ENCODE measurements at regions not wholly inside any gene's neighbourhood (a gene's known extent, or its start where the extent isn't known, plus 50 kb on each side); places are given as distances from the start of the nearest gene placed in this dataset.

- Mint-ChIP-seq H3K9me3 (peaks cover 21% of the 10 kb centered on the region), H3K4me3 (no peak overlapping the region), H3K27me3 (peaks cover 3% of the 10 kb centered on the region), H3K4me1 (no peaks in the 10 kb centered on the region), H3K36me3 (ENCODE audit: low read depth) (no peaks in the 10 kb centered on the region), H3K27ac (no peak overlapping the region)
- no peak for ATAC-seq (replicated peaks)
These were observed 388.0 kb downstream of the GJA1 start for GRCh38 chr6:121823437-121823851.

DNA sequence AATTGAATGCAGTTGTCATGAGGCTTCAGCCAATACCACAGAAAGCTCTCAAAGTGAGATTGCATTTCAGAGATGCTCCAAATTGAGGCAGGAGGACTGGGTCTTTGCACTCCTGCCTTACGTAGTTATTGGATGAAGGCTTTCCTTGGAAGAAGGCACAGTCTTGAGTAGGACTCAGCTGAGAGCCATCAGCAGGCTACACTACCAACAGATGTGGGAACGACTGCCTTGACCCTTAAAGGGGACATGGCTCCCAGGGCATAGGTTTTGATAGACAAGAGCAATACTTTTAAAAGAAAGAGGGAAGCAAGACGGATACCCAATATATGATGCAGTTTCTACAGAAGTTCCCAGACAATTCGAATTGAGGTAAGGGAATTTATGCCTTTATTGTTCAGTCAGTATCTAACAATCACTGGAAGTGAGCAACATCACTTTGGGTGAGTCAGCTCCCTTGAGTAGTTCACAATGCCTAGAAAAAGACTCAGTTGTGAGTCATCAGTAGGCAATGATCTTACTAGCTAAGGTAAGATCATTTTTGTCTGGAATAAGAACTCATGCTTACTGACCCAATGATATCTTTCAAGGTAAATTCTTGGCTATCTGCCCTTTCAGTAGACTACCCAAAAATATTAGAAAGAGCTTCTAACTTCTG, 390.8 kb downstream of the GJA1 start:
- no peak overlapping the region for H3K27ac Mint-ChIP-seq
- ATAC-seq (replicated peaks), result peak; percentile 74
- H3K36me3 Mint-ChIP-seq (ENCODE audit: low read depth), result no peaks in the 10 kb centered on the region
- peaks cover 3% of the 10 kb centered on the region for H3K27me3 Mint-ChIP-seq
- H3K4me3 Mint-ChIP-seq, result no peak overlapping the region
- H3K9me3 Mint-ChIP-seq, result peaks cover 5% of the 10 kb centered on the region
- H3K4me1 Mint-ChIP-seq, result no peaks in the 10 kb centered on the region

DNA sequence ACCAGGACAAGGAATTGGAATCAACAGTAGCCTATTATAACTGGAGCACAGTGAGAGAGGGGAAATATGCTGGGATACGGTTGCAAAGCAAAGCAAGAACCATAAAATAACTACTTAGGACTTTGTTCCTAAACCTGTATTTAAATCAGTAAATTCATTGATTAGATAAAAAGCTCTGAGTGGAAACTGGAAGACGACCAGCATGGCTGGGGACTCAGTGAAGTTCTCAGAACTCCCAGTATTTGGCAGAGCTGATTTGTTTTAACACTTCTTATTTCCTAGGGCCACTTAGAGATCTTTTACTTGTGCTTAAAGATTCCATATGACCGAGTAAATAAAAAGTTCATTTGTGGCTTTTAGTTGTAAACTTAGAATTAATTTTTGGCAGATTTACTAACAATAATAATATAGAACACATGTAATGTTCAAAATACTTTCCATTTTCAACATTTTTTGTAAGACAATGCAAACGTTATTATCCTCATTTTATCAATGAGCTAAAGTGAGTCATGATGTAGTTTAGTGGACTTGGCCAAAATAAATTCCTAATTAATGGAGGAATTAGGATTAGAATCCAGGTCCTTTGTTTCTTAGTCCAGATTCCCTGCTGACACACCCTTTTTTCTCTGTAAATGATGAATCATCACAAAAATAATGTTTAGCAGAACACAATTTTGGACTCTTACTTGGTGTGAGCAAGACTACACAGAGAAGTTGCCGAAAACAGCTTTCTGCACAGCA, 392.9 kb downstream of the GJA1 start:
- peaks cover 3% of the 10 kb centered on the region for H3K27me3 Mint-ChIP-seq
- no peaks in the 10 kb centered on the region for H3K9me3 Mint-ChIP-seq
- no peak for ATAC-seq (replicated peaks)
- H3K27ac Mint-ChIP-seq, result no peak overlapping the region
- no peaks in the 10 kb centered on the region for H3K36me3 Mint-ChIP-seq (ENCODE audit: low read depth)
- no peak overlapping the region for H3K4me3 Mint-ChIP-seq
- H3K4me1 Mint-ChIP-seq, result no peaks in the 10 kb centered on the region

- no peak overlapping the region for H3K4me3 Mint-ChIP-seq
- no peaks in the 10 kb centered on the region for H3K4me1 Mint-ChIP-seq
- H3K27ac Mint-ChIP-seq, result no peak overlapping the region
- no peak for ATAC-seq (replicated peaks)
- H3K27me3 Mint-ChIP-seq, result peaks cover 3% of the 10 kb centered on the region
- no peaks in the 10 kb centered on the region for H3K36me3 Mint-ChIP-seq (ENCODE audit: low read depth)
- no peaks in the 10 kb centered on the region for H3K9me3 Mint-ChIP-seq
These were observed 395.3 kb downstream of the GJA1 start for GRCh38 chr6:121830736-121831135.

- no peak for ATAC-seq (replicated peaks)
- H3K4me3 Mint-ChIP-seq, result no peak overlapping the region
- H3K9me3 Mint-ChIP-seq, result peaks cover 9% of the 10 kb centered on the region
- H3K4me1 Mint-ChIP-seq, result no peaks in the 10 kb centered on the region
- H3K27me3 Mint-ChIP-seq, result no peaks in the 10 kb centered on the region
- H3K36me3 Mint-ChIP-seq (ENCODE audit: low read depth), result no peaks in the 10 kb centered on the region
- no peak overlapping the region for H3K27ac Mint-ChIP-seq
These were observed 400.2 kb downstream of the GJA1 start for GRCh38 chr6:121835662-121836061.

DNA sequence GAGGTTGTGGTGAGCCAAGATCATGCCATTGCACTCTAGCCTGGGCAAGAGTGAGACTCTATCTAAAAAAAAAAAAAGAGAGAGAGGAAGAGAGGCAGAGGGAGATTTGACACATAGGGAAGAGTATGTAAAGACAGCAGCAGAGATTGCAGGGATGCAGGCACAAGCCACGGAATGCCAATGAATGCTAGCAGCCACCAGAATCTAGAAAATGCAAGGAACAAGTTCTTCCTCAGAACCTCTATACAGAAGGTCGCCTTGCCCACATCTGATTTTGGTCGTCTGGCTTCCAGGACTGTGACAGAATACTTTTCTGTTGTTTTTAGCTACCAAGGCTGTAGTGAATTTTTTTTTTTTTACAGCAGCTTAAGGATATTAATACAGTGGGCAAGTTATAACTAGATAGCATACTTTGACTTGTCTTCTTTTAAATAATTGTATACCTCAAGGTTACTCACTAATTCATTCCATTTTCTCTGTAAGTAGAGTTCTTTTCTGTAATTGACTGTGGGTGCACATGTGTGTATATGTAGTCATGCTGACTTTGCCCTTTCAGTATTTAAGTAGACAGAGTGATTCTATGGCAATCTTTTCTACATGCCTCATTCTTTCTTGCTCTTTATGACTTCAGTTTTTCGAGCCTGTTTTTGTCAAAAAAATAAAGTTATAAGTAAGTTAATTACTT, 402.2 kb downstream of the GJA1 start:
- H3K9me3 Mint-ChIP-seq, result peaks cover 9% of the 10 kb centered on the region
- H3K4me3 Mint-ChIP-seq, result no peak overlapping the region
- H3K36me3 Mint-ChIP-seq (ENCODE audit: low read depth), result no peaks in the 10 kb centered on the region
- ATAC-seq (replicated peaks), result no peak
- no peaks in the 10 kb centered on the region for H3K27me3 Mint-ChIP-seq
- H3K27ac Mint-ChIP-seq, result no peak overlapping the region
- H3K4me1 Mint-ChIP-seq, result no peaks in the 10 kb centered on the region

DNA sequence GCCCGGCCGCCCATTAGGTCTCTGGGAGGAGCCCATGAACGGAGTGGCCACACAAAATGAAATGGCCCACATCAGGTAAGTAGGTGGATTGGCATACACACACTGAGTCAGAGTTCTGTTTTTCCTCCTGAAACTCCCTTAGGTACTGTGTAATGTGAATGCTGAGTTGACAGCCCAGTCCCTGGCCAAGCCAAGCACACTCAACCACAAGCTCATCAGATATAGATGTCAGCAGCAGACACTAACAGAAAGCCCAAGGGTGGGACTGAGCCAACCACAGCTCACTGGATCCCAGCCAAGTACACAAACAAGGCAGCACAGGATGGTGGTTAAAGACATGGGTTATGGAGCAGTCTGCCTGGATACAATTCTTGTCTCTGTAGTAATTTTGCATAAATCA, 403.4 kb downstream of the GJA1 start:
- no peak overlapping the region for H3K4me3 Mint-ChIP-seq
- no peaks in the 10 kb centered on the region for H3K27me3 Mint-ChIP-seq
- no peaks in the 10 kb centered on the region for H3K4me1 Mint-ChIP-seq
- ATAC-seq (replicated peaks), result peak; percentile 57
- H3K27ac Mint-ChIP-seq, result no peak overlapping the region
- H3K9me3 Mint-ChIP-seq, result peaks cover 9% of the 10 kb centered on the region
- H3K36me3 Mint-ChIP-seq (ENCODE audit: low read depth), result no peaks in the 10 kb centered on the region

DNA sequence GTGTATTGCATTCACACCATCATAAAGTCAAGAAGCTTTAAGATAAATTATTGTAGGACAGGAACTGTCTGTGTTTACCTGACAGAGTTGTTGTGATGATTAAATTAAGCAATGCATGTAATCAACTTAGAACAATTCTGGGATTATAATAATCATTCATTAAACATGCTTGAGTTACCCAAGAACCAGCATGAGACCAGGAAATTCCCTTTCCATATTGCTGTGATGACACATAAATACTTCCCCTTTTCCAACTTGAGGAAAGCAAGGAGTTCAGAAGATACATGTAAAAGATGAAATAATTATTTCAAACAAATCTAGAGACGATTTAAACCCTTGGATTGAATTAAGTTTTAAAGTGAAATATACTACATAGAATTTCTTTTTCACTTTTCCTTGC, 404.4 kb downstream of the GJA1 start:
- H3K9me3 Mint-ChIP-seq, result peaks cover 9% of the 10 kb centered on the region
- H3K4me1 Mint-ChIP-seq, result no peaks in the 10 kb centered on the region
- H3K27me3 Mint-ChIP-seq, result no peaks in the 10 kb centered on the region
- H3K27ac Mint-ChIP-seq, result no peak overlapping the region
- no peak overlapping the region for H3K4me3 Mint-ChIP-seq
- H3K36me3 Mint-ChIP-seq (ENCODE audit: low read depth), result no peaks in the 10 kb centered on the region
- no peak for ATAC-seq (replicated peaks)

GRCh38 chr6:121844898-121845297, 409.5 kb downstream of the GJA1 start:
- Mint-ChIP-seq H3K9me3 (peaks cover 5% of the 10 kb centered on the region), H3K27ac (no peak overlapping the region), H3K4me3 (no peak overlapping the region), H3K4me1 (no peaks in the 10 kb centered on the region), H3K27me3 (no peaks in the 10 kb centered on the region), H3K36me3 (ENCODE audit: low read depth) (no peaks in the 10 kb centered on the region)
- no peak for ATAC-seq (replicated peaks)

GRCh38 chr6:121847806-121848522, 412.5 kb downstream of the GJA1 start:
- no peak for ATAC-seq (replicated peaks)
- no peaks in the 10 kb centered on the region for H3K4me1 Mint-ChIP-seq
- H3K27me3 Mint-ChIP-seq, result no peaks in the 10 kb centered on the region
- H3K27ac Mint-ChIP-seq, result no peak overlapping the region
- no peaks in the 10 kb centered on the region for H3K9me3 Mint-ChIP-seq
- no peak overlapping the region for H3K4me3 Mint-ChIP-seq
- H3K36me3 Mint-ChIP-seq (ENCODE audit: low read depth), result no peaks in the 10 kb centered on the region

DNA sequence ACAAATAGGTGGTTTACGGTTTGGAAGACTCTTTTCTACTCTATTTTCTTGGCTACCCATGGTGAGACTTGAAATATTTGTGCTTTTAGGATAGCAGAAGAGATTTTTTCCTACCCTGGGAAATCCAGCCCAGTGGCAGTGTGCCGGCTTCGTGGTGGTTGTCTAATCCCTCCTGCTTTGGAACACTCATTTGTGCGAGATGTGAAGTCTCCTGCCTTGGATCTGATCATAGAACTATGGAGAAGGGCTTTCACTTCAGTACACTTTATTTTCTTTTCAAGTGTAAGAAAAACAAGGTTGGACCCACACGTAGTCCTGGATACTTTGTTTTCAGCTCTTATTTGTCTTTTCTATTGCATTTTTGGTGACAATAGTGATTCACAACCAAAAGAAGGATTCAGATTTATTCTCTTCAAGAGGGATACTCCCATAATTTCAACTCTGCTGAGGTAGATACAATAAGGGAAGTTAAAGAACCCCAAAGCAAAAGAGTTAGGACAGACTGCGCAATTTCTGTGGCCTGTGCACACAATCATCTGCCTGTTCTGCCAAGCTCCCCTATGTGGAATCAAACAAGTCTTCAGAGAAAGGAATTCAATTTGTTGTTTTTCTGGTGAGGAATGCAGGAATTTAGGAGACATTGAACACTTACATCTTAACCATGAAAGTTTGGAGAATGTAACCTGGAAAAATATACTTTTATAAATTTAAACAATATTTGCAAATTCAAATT, 413.2 kb downstream of the GJA1 start:
- H3K27me3 Mint-ChIP-seq, result no peaks in the 10 kb centered on the region
- H3K4me1 Mint-ChIP-seq, result no peaks in the 10 kb centered on the region
- H3K36me3 Mint-ChIP-seq (ENCODE audit: low read depth), result no peaks in the 10 kb centered on the region
- no peak for ATAC-seq (replicated peaks)
- H3K4me3 Mint-ChIP-seq, result no peak overlapping the region
- no peak overlapping the region for H3K27ac Mint-ChIP-seq
- no peaks in the 10 kb centered on the region for H3K9me3 Mint-ChIP-seq

DNA sequence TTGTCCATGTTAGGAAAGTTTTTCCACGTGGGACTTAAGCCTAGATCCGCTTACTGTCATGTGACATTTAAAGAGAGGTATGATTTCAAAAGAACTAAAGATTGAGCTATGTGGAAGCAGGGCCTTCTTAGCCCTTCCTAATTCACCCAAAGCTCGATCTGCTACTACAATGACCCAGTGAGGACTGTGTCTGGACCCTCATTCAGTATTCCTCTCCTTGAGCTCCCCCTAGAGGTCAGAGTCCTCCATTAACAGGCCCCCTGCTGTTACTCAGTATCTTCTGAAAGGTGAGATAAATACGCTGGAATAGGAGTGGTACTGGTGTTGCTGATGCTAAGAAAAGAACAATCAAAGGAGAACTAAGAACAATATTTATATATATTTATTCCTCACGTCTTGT, 414.0 kb downstream of the GJA1 start:
- no peaks in the 10 kb centered on the region for H3K36me3 Mint-ChIP-seq (ENCODE audit: low read depth)
- H3K4me3 Mint-ChIP-seq, result no peak overlapping the region
- H3K27me3 Mint-ChIP-seq, result no peaks in the 10 kb centered on the region
- H3K9me3 Mint-ChIP-seq, result no peaks in the 10 kb centered on the region
- no peaks in the 10 kb centered on the region for H3K4me1 Mint-ChIP-seq
- H3K27ac Mint-ChIP-seq, result no peak overlapping the region
- no peak for ATAC-seq (replicated peaks)

DNA sequence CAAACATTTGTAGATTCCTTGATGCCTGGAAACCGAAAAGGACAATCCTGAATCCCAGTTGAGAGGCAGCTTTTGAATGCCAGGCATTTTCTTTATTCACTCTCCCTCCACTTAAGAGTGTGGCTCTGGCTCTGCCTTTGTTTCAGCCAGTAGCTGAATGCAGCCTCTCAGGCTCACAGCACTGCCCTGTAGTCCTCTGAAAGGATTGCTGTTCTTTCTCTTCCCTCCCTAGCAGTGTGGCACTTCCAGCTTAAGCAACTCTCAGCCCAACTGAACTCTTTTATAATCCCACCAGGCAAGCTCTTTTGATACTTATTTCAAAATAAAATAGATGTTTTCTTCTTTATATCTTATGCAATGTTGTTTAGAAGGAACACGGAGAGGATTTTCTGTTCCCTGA, 415.6 kb downstream of the GJA1 start:
- peaks cover 3% of the 10 kb centered on the region for H3K27me3 Mint-ChIP-seq
- ATAC-seq (replicated peaks), result no peak
- no peaks in the 10 kb centered on the region for H3K36me3 Mint-ChIP-seq (ENCODE audit: low read depth)
- H3K9me3 Mint-ChIP-seq, result peaks cover 7% of the 10 kb centered on the region
- no peaks in the 10 kb centered on the region for H3K4me1 Mint-ChIP-seq
- no peak overlapping the region for H3K4me3 Mint-ChIP-seq
- no peak overlapping the region for H3K27ac Mint-ChIP-seq

DNA sequence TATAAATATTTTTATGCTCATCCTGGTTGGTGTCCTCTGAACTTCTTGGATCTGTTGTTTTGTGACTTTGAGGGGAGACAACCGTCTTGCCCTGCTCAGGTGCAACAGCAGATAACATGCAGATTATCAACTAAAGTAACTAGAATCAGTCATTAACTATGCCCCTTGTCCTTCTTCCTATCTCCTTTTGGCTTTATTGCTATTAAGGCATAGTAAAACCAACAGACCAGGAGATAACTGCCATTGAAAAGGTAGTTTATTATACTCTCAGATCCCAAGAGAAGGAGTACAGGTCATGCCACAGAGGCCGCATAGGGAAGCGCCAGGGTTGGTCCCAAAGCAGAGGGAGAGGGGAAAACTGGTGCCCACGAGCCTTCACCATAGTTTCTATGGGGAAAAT, 418.2 kb downstream of the GJA1 start:
- Mint-ChIP-seq H3K4me1 (no peaks in the 10 kb centered on the region), H3K27me3 (peaks cover 3% of the 10 kb centered on the region), H3K9me3 (peaks cover 7% of the 10 kb centered on the region), H3K4me3 (no peak overlapping the region), H3K36me3 (ENCODE audit: low read depth) (no peaks in the 10 kb centered on the region), H3K27ac (no peak overlapping the region)
- no peak for ATAC-seq (replicated peaks)

All from activated T-helper 17 cell treated with anti-CD3 and anti-CD28 coated beads, Interleukin-2, amount 50 U/mL, for 72 hours (primary cell).